Right lobe of liver (tissue), 4 donors: ENCODE measurements at regions not wholly inside any gene's neighbourhood (a gene's known extent, or its start where the extent isn't known, plus 50 kb on each side); places are given as distances from the start of the nearest gene placed in this dataset.

Source experiments
- POLR2A ChIP-seq: fragments of 450-650 bp; IDR thresholded peaks from one replicate; pipeline ENCODE4 v1.6.1; 2017; ENCODE audit warnings: antibody characterized with exemption, mild to moderate bottlenecking
- TF ChIP-seq, protein P1 (sequence below), 4 donors: fragments of 200-600 bp in 3 of 4; fragments of 450-650 bp in 1 of 4; IDR thresholded peaks; one replicate each; pipeline versions ENCODE4 v1.5.1 to v1.8.0; 2016 to 2022; ENCODE audit warnings: antibody characterized with exemption in 4 of 4, mild to moderate bottlenecking in 2 of 4
- donor health status: DM: no; HTN: no; CAD: no.
- donor health status: DM: no; HTN: no; CAD: no.
- donor health status: DM: no; HTN: yes; CAD: no.

GRCh38 chr11:79592824-79593223, 152.0 kb upstream of the TENM4 start:
- TF ChIP-seq POLR2A = no peak
- TF ChIP-seq, protein P1, sequence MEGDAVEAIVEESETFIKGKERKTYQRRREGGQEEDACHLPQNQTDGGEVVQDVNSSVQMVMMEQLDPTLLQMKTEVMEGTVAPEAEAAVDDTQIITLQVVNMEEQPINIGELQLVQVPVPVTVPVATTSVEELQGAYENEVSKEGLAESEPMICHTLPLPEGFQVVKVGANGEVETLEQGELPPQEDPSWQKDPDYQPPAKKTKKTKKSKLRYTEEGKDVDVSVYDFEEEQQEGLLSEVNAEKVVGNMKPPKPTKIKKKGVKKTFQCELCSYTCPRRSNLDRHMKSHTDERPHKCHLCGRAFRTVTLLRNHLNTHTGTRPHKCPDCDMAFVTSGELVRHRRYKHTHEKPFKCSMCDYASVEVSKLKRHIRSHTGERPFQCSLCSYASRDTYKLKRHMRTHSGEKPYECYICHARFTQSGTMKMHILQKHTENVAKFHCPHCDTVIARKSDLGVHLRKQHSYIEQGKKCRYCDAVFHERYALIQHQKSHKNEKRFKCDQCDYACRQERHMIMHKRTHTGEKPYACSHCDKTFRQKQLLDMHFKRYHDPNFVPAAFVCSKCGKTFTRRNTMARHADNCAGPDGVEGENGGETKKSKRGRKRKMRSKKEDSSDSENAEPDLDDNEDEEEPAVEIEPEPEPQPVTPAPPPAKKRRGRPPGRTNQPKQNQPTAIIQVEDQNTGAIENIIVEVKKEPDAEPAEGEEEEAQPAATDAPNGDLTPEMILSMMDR (IDR thresholded peaks at IDR 0.05) = no peak
